Astrocyte of the cerebellum (primary cell): ENCODE measurements at regions not wholly inside any gene's neighbourhood (a gene's known extent, or its start where the extent isn't known, plus 50 kb on each side); places are given as distances from the start of the nearest gene placed in this dataset.

Source experiments
- DNase-seq: peaks from one replicate; pipeline ENCODE4 v3.0.0-alpha.2; 2011; ENCODE audit warnings: low read depth
- H3K4me3 ChIP-seq: 2 replicates; pipeline ENCODE4 v1.5.1; 2011; ENCODE audit warnings: mild to moderate bottlenecking, low read depth, low read length, moderate library complexity
- in situ Hi-C: cut with HindIII; loops from 2 replicates; pipeline ENCODE4 v1.10.0; 2017; ENCODE audit warnings: low sequenced_read_pairs
- TF ChIP-seq, protein P1 (sequence below): IDR thresholded peaks from 2 replicates; pipeline ENCODE4 v1.5.1; 2012; ENCODE audit warnings: low read length, low read depth, moderate library complexity, mild to moderate bottlenecking; ENCODE audit errors: missing control alignments

DNA sequence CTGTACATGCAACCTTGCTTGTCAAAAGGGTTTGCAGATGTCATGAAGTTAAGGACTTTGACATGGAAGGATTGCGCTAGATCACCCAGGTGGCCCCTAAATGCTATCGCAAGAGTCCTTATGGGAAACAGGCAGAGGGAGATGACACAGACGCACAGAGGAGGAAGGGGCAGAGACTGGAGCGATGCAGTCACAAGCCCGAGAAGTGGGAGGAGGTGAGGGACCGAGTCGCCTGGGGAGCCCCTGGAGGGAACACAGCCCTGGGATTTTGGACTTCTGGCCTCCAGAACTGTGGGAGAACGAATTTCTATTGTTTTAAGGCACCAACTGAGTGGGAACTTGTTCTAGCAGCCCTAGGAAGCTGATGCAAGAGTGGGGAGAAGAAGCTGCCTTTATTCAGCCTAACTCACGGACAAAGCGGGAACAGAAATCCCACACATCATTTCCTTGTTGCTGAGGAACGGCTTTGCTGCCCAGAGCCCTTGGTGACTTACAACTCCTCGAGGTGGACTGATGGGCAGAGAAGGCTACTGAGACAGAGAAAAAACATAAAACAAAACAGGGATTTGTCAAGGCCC lies 434.0 kb downstream of the PREX1 start:
- no peak for DNase-seq
- TF ChIP-seq, protein P1, sequence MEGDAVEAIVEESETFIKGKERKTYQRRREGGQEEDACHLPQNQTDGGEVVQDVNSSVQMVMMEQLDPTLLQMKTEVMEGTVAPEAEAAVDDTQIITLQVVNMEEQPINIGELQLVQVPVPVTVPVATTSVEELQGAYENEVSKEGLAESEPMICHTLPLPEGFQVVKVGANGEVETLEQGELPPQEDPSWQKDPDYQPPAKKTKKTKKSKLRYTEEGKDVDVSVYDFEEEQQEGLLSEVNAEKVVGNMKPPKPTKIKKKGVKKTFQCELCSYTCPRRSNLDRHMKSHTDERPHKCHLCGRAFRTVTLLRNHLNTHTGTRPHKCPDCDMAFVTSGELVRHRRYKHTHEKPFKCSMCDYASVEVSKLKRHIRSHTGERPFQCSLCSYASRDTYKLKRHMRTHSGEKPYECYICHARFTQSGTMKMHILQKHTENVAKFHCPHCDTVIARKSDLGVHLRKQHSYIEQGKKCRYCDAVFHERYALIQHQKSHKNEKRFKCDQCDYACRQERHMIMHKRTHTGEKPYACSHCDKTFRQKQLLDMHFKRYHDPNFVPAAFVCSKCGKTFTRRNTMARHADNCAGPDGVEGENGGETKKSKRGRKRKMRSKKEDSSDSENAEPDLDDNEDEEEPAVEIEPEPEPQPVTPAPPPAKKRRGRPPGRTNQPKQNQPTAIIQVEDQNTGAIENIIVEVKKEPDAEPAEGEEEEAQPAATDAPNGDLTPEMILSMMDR, result no peak
- no peak overlapping the region for H3K4me3 ChIP-seq
- in situ Hi-C loops, result no loop called here

DNA sequence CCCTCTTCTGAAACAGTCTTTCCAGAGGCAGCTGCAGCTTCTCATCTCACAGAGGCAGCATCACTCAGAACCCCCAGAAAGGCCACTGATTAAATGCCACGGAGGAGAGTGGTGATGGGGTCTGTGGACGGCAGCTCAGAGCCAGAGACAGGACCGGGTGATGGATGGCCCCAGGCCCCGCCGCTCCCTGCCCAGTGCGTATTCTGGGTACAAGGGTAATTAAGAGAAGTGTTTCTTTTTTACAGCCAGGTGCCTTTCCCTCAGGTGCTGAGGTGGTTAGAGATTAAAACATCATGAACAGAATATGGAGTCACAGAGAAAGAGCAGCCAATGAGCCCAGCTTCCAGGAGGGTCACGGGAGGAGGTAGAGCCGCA lies 434.5 kb downstream of the PREX1 start:
- in situ Hi-C loops, result no loop called here
- no peak for DNase-seq
- H3K4me3 ChIP-seq, result no peak overlapping the region
- TF ChIP-seq, protein P1, result no peak

DNA sequence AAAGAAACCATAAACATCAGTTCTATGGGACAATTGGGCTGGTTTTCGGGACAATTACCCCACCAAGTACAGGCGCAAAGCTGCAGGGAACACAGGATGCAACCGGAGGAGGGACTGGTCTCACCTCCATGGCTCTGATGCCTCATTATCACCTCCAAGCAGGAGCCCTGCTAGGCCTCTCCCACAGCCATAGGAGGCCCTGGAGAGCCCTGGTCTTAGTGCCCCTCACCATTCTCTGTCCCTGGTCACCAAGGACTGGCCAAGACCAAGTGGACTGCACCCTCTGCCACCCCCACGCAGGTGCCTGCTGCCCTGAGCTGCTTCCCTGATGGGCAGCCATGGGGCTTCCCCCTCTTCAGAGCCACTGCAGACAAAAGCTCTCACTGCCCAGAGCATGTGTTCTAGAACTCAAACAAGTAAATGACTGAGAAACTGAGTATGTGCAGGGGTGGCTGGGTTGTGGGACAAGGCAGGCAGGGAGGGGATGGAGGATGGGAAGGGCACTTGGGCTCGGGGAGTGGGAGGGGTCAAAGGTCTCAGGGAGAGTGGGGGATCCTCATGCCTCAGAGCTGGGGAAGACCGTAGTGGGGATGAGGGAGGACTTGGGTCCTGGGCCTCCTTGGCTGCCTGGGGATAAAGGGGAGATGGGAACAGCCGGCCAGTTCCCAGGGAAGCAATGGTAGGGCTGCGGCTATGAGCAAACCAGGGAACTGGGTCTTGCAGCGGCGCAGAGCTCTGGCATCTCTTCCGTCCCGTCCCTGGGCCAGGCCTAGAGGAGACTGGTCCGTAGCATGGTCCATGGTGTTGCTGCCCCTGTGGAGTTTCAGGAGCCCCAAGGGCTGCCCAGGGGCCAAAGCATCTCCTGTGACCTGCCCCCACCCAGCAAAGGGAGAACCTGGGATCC lies 435.1 kb downstream of the PREX1 start:
- H3K4me3 ChIP-seq, result no peak overlapping the region
- no peak for DNase-seq
- TF ChIP-seq, protein P1, result no peak
- in situ Hi-C loops, result no loop called here

DNA sequence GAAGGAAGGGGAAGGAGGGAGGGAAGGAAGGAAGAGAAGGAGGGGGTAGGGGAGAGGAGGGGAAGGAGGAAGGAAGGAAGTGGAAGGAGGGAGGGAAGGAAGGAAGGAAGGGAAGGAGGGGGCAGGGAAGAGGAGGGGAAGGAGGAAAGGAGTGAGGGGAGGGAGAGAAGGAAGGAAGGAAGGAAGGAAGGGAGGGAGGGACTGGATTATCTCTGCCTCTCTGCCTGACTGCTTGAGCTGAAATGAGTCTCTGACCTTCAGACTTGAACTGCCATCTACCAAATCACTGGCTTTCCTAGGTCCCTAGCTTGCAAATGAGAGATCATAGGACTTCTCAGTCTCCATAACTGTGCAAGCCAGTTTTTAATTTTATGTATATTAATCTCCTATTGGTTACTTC lies 436.8 kb downstream of the PREX1 start:
- no peak overlapping the region for H3K4me3 ChIP-seq
- DNase-seq, result no peak
- in situ Hi-C loops, result no loop called here
- TF ChIP-seq, protein P1, result no peak

DNA sequence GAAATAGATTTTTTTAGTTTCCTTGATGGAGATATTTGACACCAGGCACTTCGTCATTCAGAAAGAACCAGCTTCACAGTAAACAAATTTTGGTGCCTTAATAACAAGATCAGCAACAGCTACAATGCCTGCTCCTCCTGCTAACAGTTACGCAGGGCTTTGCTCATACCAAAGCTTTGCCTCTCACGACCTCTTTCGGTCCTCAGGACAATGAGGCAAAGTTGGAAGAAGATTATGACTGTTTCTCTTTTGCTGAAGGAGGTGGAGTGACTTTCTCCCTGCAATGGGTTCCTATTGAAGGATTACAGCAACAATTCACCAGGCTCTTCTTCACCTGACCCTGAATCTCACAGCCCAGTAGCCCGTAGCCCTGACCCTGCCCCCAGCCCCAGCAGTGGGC lies 440.1 kb downstream of the PREX1 start:
- H3K4me3 ChIP-seq, result no peak overlapping the region
- no peak for DNase-seq
- in situ Hi-C loops, result no loop called here

DNA sequence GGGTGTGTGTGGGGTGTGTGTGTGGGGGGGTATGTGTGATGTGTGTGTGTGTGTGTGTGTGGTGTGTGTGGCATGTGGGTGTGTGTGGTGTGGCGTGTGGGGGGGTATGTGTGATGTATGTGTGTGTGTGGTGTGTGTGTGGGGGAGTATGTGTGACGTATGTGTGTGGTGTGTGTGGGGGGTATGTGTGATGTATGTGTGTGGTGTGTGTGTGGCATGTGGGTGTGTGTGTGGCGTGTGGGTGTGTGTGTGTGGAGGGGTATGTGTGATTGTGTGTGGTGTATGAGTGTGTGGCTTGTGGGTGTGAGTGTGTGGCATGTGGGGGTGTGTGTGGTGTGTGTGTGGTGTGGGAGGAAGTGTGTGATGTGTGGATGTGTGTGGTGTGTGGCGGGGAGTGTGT lies 442.3 kb downstream of the PREX1 start:
- DNase-seq, result no peak
- TF ChIP-seq, protein P1, result no peak
- no peak overlapping the region for H3K4me3 ChIP-seq
- in situ Hi-C loops, result no loop called here

More for the DNA sequence above, 440.1 kb downstream of the PREX1 start:
- TF ChIP-seq, protein P1, result no peak
